ENCODE measurements at regions not wholly inside any gene's neighbourhood (a gene's known extent, or its start where the extent isn't known, plus 50 kb on each side); places are given as distances from the start of the nearest gene placed in this dataset.
A peak's percentile ranks its signal among the peaks of the same experiment; 100 is the strongest.
"Not testable (repeated sequence)": the region's sequence is repeated elsewhere in the genome, so short reads cannot be mapped to it uniquely, and the experiment has no call there.

DNA sequence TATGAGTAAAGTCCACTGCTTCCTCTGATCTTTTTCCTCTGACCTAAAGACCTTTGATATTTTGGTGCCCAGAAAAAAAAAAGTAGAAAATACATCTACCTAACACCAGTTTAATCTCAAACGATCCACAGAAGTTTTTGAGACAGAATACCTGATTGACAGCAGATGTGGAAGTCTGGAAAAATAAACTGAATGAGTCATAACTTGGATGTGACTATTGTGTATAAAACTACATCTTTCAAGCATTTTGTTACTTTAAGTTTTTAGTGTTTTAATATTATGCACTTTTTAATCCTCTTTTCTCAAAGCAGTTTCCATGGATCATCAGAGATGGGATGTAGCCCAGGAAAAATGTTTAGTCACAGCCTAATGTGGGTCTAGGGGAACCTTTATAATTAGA lies 216.1 kb downstream of the SLITRK1 start:
- no peak for DNase-seq (ENCODE audit: low read depth, low spot score)
- ChIA-PET POLR2A (no interaction called here), CTCF (no interaction called here)
- TF ChIP-seq, protein P1, sequence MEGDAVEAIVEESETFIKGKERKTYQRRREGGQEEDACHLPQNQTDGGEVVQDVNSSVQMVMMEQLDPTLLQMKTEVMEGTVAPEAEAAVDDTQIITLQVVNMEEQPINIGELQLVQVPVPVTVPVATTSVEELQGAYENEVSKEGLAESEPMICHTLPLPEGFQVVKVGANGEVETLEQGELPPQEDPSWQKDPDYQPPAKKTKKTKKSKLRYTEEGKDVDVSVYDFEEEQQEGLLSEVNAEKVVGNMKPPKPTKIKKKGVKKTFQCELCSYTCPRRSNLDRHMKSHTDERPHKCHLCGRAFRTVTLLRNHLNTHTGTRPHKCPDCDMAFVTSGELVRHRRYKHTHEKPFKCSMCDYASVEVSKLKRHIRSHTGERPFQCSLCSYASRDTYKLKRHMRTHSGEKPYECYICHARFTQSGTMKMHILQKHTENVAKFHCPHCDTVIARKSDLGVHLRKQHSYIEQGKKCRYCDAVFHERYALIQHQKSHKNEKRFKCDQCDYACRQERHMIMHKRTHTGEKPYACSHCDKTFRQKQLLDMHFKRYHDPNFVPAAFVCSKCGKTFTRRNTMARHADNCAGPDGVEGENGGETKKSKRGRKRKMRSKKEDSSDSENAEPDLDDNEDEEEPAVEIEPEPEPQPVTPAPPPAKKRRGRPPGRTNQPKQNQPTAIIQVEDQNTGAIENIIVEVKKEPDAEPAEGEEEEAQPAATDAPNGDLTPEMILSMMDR (IDR thresholded peaks at IDR 0.05; ENCODE audit: insufficient read depth, low read length, missing control alignments): no peak
- H3K4me3 ChIP-seq (ENCODE audit: low read depth, low read length): no peak overlapping the region

DNA sequence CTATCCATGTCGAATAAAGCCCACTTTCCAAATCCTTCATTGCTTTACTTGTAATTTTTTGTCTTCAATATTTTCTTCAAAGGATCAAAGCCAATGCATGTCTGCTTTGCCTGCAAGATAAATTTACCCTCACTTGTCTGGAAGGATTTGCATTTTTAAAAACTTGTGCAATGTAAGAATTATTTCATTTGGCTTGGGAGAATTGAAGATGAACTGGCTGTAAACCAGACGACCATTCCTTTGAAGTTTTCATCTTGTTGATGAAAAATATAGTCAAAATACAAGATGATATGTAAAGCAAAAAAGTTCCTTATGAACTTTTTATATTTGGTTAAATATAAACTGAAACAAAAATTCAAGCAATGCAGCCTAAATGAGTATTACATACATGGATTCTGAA lies 225.0 kb downstream of the SLITRK1 start:
- ChIA-PET CTCF (no interaction called here), POLR2A (no interaction called here)
- no peak for DNase-seq (ENCODE audit: low read depth, low spot score)
- TF ChIP-seq, protein P1 (IDR thresholded peaks at IDR 0.05; ENCODE audit: insufficient read depth, low read length, missing control alignments): no peak
- H3K4me3 ChIP-seq (ENCODE audit: low read depth, low read length): no peak overlapping the region

DNA sequence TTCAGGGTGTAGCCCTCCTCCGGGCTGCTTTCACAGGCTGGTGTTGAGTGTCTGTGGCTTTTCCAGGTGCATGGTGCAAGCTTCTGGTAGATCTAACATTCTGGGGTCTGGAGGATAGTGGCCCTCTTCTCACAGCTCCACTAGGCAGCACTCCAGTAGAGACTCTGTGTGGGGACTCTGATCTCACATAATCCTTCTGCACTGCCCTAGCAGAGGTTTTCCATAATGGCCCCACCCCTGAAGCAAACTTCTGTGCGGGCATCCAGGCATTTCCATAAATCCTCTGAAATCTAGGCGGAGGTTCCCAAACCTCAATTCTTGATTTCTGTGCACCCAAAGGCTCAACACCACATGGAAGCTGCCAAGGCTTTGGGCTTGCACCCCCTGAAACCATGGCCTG lies 239.7 kb downstream of the SLITRK1 start:
- CTCF ChIA-PET; POLR2A ChIA-PET; DNase-seq (ENCODE audit: low read depth, low spot score); H3K4me3 ChIP-seq (ENCODE audit: low read depth, low read length): not testable (repeated sequence)

DNA sequence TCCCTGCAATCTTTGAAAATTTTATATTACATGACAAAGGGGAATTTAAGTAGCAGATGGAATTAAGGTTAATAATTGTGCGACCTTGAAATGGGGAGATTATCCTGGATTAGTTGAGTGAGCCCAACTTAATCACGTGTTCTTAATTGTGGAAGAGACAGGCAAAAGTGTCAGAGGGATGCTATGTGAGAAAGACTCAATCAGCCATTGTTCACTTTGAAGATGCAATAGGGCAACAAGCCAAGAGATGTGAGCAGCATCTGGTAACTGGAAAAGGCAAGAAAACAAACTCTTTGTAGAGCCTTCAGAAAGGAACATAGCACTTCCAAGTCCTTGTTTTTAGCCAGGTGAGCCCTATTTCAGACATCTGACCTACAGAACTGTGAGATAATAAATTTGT lies 247.7 kb downstream of the SLITRK1 start:
- H3K4me3 ChIP-seq (ENCODE audit: low read depth, low read length): no peak overlapping the region
- TF ChIP-seq, protein P1 (IDR thresholded peaks at IDR 0.05; ENCODE audit: insufficient read depth, low read length, missing control alignments): no peak
- POLR2A ChIA-PET: no interaction called here
- DNase-seq (ENCODE audit: low read depth, low spot score): no peak
- CTCF ChIA-PET: no interaction called here

DNA sequence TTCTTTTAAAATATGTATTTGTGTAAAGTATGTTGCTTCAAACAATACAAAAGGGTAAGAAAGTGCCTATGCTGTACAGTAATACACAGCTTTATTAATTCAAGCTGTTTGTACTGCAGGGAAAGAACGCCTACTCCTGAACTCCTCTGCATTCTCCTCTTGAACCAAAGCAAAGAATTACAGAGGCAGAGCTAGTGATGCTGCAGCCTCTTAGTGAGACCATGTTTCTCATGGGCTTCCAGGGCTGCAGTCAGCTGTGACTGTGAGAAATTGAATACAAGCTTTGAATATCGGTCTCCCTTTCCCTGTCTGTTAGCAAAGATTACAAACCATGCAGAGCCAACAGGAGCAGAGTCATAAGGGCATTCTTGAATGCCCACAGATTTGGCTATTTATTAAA lies 248.5 kb downstream of the SLITRK1 start:
- TF ChIP-seq, protein P1 (IDR thresholded peaks at IDR 0.05; ENCODE audit: insufficient read depth, low read length, missing control alignments): no peak
- no peak overlapping the region for H3K4me3 ChIP-seq (ENCODE audit: low read depth, low read length)
- ChIA-PET CTCF (no interaction called here), POLR2A (no interaction called here)
- no peak for DNase-seq (ENCODE audit: low read depth, low spot score)

DNA sequence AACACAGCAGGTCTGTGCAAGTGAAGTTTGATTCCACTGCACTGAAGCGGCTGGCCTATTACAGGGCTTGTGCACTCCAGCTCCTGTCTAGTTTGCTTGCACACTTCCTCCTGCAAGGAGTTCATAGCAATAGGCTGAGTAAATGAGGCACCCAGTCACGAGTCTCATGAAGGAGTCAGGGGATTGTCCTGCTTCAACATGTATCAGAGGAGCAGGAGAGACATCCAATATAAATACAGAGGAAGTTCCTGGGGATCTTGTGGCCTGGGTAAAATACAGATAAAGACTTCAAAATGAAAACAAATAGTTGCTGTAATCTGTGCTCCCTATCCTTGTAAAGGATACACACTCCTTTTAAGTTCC lies 259.9 kb downstream of the SLITRK1 start:
- H3K4me3 ChIP-seq (ENCODE audit: low read depth, low read length): no peak overlapping the region
- POLR2A ChIA-PET: no interaction called here
- CTCF ChIA-PET: no interaction called here
- DNase-seq (ENCODE audit: low read depth, low spot score): peak; percentile 50
- TF ChIP-seq, protein P1 (IDR thresholded peaks at IDR 0.05; ENCODE audit: insufficient read depth, low read length, missing control alignments): no peak

DNA sequence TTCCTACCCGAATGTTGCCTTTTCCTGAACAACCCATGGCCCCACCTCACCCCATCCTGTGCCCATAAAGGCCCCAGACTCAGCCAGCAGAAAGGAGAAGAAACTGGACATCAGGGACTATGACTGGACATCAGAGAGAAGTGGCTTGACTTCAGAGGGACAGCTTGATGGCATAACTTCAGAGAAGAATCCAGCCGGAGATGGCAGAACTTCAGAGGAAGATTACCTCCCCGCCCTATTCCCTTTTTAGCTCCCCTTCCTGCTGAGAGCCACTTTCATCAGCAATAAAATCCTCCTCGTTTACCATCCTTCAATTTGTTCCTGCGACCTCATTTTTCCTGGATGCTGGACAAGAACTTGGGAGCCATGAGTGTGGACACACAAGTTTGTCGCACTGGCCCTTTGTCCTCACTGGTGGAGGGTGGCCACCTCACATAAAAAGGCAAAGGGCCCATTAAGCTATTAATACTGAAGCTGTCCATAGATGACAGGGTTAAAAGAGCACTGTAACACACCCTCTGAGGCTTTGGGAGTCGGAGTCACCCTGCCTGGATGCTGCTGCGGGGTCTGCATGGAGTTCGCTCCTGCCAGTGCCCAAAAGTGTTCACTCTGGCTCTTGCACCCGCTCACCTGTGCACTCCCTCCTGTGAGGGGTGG lies 260.4 kb downstream of the SLITRK1 start:
- no peak overlapping the region for H3K4me3 ChIP-seq (ENCODE audit: low read depth, low read length)
- CTCF ChIA-PET: no interaction called here
- TF ChIP-seq, protein P1 (IDR thresholded peaks at IDR 0.05; ENCODE audit: insufficient read depth, low read length, missing control alignments): no peak
- POLR2A ChIA-PET: no interaction called here
- no peak for DNase-seq (ENCODE audit: low read depth, low spot score)
